ENCODE measurements at regions not wholly inside any gene's neighbourhood (a gene's known extent, or its start where the extent isn't known, plus 50 kb on each side); places are given as distances from the start of the nearest gene placed in this dataset.

- Histone ChIP-seq H3K9me3 (ENCODE audit: control insufficient read depth in 1 of 2, insufficient read depth in 1 of 2, low read depth in 1 of 2, low read length in 2 of 2) (no peaks in the 10 kb centered on the region), H3K36me3 (ENCODE audit: control insufficient read depth in 1 of 2, insufficient read depth in 2 of 2, low read length in 2 of 2) (no peaks in the 10 kb centered on the region), H3K27me3 (ENCODE audit: insufficient read depth, low read length) (no peaks in the 10 kb centered on the region), H3K4me1 (ENCODE audit: control insufficient read depth in 1 of 2, insufficient read depth in 2 of 2, low read length in 2 of 2) (no peaks in the 10 kb centered on the region), H4K20me1 (ENCODE audit: insufficient read depth) (no peaks in the 10 kb centered on the region), H3K9ac (ENCODE audit: low read length) (no peak overlapping the region), H3K27ac (ENCODE audit: low read depth, low read length) (no peak overlapping the region), H3K4me2 (ENCODE audit: low read length) (no peak overlapping the region), H3K79me2 (ENCODE audit: insufficient read depth, low read length) (no peaks in the 10 kb centered on the region), H3K4me3 (replicated peaks in 1 of 2; ENCODE audit: low read depth in 1 of 2, low read length in 2 of 2) (no peak overlapping the region), H2AFZ (ENCODE audit: low read depth, low read length, poor library complexity, severe bottlenecking) (no peak overlapping the region), H3K9me2 (ENCODE audit: insufficient read depth) (no peaks in the 10 kb centered on the region)
- ChIA-PET RAD21 (ENCODE audit: low non-redundant PET in 1 of 2, low total read pairs in 2 of 2, uncharacterized antibody in 2 of 2, unreplicated experiment in 2 of 2) (no interaction called here), POLR2A (no interaction called here), CTCF (no interaction called here)
- DNase-seq (ENCODE audit: low read depth, low spot score) = no peak
- no TSS peak for BruUV-seq (replicated peaks)
- ATAC-seq = no peak
- intact Hi-C loops (cut with micrococcal nuclease) = no loop called here
- no peak for TF ChIP-seq CBX3 (IDR thresholded peaks at IDR 0.05; ENCODE audit: low read depth)
- TF ChIP-seq FOSL1 (IDR thresholded peaks at IDR 0.05; ENCODE audit: low read depth) = no peak
- TF ChIP-seq CEBPB (IDR thresholded peaks at IDR 0.05; ENCODE audit: low read depth) = no peak
- TF ChIP-seq SIN3A (IDR thresholded peaks at IDR 0.05; ENCODE audit: low read depth) = no peak
- no peak for TF ChIP-seq ZBTB33 (IDR thresholded peaks at IDR 0.05; ENCODE audit: extremely low read depth, insufficient replicate concordance, low read length)
- no peak for TF ChIP-seq EZH2 (IDR thresholded peaks at IDR 0.05)
- TF ChIP-seq ZNF274 (IDR thresholded peaks at IDR 0.05; ENCODE audit: low read depth, low read length) = no peak
- TF ChIP-seq JUND (IDR thresholded peaks at IDR 0.05) = no peak
- no peak for TF ChIP-seq ELF1 (IDR thresholded peaks at IDR 0.05; ENCODE audit: borderline replicate concordance, low read depth)
- no peak for TF ChIP-seq SP1 (IDR thresholded peaks at IDR 0.05; ENCODE audit: low read depth)
Measured at GRCh38 chr13:62418872-62419271, 1003.2 kb upstream of the PCDH20 start.

GRCh38 chr13:62418376-62418775 is 1002.7 kb upstream of the PCDH20 start:
- no peaks in the 10 kb centered on the region for H3K4me1 ChIP-seq (ENCODE audit: control insufficient read depth in 1 of 2, insufficient read depth in 2 of 2, low read length in 2 of 2)
- no peak overlapping the region for H3K4me2 ChIP-seq (ENCODE audit: low read length)
- intact Hi-C loops (cut with micrococcal nuclease) = no loop called here
- H3K79me2 ChIP-seq (ENCODE audit: insufficient read depth, low read length) = no peaks in the 10 kb centered on the region
- H3K9ac ChIP-seq (ENCODE audit: low read length) = no peak overlapping the region
- H3K9me2 ChIP-seq (ENCODE audit: insufficient read depth) = no peaks in the 10 kb centered on the region
- ATAC-seq (no peak), DNase-seq (ENCODE audit: low read depth, low spot score) (no peak)
- H2AFZ ChIP-seq (ENCODE audit: low read depth, low read length, poor library complexity, severe bottlenecking) = no peak overlapping the region
- ChIA-PET POLR2A (no interaction called here), CTCF (no interaction called here), RAD21 (ENCODE audit: low non-redundant PET in 1 of 2, low total read pairs in 2 of 2, uncharacterized antibody in 2 of 2, unreplicated experiment in 2 of 2) (no interaction called here)
- no peaks in the 10 kb centered on the region for H3K36me3 ChIP-seq (ENCODE audit: control insufficient read depth in 1 of 2, insufficient read depth in 2 of 2, low read length in 2 of 2)
- H3K4me3 ChIP-seq (replicated peaks in 1 of 2; ENCODE audit: low read depth in 1 of 2, low read length in 2 of 2) = no peak overlapping the region
- no peak overlapping the region for H3K27ac ChIP-seq (ENCODE audit: low read depth, low read length)
- H3K9me3 ChIP-seq (ENCODE audit: control insufficient read depth in 1 of 2, insufficient read depth in 1 of 2, low read depth in 1 of 2, low read length in 2 of 2) = no peaks in the 10 kb centered on the region
- no peaks in the 10 kb centered on the region for H4K20me1 ChIP-seq (ENCODE audit: insufficient read depth)
- no TSS peak for BruUV-seq (replicated peaks)
- H3K27me3 ChIP-seq (ENCODE audit: insufficient read depth, low read length) = no peaks in the 10 kb centered on the region
- TF ChIP-seq POLR2A (IDR thresholded peaks at IDR 0.05; ENCODE audit: borderline replicate concordance, extremely low read depth, insufficient read depth, insufficient read length) (no peak), SRF (IDR thresholded peaks at IDR 0.05; ENCODE audit: low read depth) (no peak), ZFX (IDR thresholded peaks at IDR 0.05) (no peak), RAD21 (IDR thresholded peaks at IDR 0.05; ENCODE audit: low read depth) (no peak), CEBPB (IDR thresholded peaks at IDR 0.05; ENCODE audit: low read depth) (no peak), EGR1 (IDR thresholded peaks at IDR 0.05; ENCODE audit: low read depth) (no peak), ZNF274 (IDR thresholded peaks at IDR 0.05; ENCODE audit: low read depth, low read length) (no peak)
- TF ChIP-seq, protein P1, sequence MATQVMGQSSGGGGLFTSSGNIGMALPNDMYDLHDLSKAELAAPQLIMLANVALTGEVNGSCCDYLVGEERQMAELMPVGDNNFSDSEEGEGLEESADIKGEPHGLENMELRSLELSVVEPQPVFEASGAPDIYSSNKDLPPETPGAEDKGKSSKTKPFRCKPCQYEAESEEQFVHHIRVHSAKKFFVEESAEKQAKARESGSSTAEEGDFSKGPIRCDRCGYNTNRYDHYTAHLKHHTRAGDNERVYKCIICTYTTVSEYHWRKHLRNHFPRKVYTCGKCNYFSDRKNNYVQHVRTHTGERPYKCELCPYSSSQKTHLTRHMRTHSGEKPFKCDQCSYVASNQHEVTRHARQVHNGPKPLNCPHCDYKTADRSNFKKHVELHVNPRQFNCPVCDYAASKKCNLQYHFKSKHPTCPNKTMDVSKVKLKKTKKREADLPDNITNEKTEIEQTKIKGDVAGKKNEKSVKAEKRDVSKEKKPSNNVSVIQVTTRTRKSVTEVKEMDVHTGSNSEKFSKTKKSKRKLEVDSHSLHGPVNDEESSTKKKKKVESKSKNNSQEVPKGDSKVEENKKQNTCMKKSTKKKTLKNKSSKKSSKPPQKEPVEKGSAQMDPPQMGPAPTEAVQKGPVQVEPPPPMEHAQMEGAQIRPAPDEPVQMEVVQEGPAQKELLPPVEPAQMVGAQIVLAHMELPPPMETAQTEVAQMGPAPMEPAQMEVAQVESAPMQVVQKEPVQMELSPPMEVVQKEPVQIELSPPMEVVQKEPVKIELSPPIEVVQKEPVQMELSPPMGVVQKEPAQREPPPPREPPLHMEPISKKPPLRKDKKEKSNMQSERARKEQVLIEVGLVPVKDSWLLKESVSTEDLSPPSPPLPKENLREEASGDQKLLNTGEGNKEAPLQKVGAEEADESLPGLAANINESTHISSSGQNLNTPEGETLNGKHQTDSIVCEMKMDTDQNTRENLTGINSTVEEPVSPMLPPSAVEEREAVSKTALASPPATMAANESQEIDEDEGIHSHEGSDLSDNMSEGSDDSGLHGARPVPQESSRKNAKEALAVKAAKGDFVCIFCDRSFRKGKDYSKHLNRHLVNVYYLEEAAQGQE (IDR thresholded peaks at IDR 0.05; ENCODE audit: low read depth) = no peak
- TF ChIP-seq, protein P2, sequence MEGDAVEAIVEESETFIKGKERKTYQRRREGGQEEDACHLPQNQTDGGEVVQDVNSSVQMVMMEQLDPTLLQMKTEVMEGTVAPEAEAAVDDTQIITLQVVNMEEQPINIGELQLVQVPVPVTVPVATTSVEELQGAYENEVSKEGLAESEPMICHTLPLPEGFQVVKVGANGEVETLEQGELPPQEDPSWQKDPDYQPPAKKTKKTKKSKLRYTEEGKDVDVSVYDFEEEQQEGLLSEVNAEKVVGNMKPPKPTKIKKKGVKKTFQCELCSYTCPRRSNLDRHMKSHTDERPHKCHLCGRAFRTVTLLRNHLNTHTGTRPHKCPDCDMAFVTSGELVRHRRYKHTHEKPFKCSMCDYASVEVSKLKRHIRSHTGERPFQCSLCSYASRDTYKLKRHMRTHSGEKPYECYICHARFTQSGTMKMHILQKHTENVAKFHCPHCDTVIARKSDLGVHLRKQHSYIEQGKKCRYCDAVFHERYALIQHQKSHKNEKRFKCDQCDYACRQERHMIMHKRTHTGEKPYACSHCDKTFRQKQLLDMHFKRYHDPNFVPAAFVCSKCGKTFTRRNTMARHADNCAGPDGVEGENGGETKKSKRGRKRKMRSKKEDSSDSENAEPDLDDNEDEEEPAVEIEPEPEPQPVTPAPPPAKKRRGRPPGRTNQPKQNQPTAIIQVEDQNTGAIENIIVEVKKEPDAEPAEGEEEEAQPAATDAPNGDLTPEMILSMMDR (IDR thresholded peaks at IDR 0.05 in 2 of 3, conservative IDR thresholded peaks at IDR 0.05 in 1 of 3; ENCODE audit: borderline replicate concordance in 1 of 3, insufficient read depth in 1 of 3, low read depth in 2 of 3, low read length in 2 of 3) = no peak

All from HCT116 (cell line).